ENCODE measurements at regions not wholly inside any gene's neighbourhood (a gene's known extent, or its start where the extent isn't known, plus 50 kb on each side); places are given as distances from the start of the nearest gene placed in this dataset.

GRCh38 chr2:105464325-105464724 is 65.5 kb upstream of the FHL2 start:
- H4K8ac ChIP-seq (ENCODE audit: low read depth, low read length): no peak overlapping the region
- no peak overlapping the region for H3K4me3 ChIP-seq (ENCODE audit: low read length in 2 of 2)
- H3K14ac ChIP-seq (ENCODE audit: low read length): no peak overlapping the region
- H3K4me1 ChIP-seq (ENCODE audit: control insufficient read depth in 2 of 2, insufficient read depth in 1 of 2, low read depth in 1 of 2, low read length in 2 of 2): peaks cover 1 to 10% of the 10 kb centered on the region in 2 donors
- no peak overlapping the region for H3K4me2 ChIP-seq (ENCODE audit: insufficient read depth, low read length, poor library complexity, severe bottlenecking)
- no peaks in the 10 kb centered on the region for H3K36me3 ChIP-seq (replicated peaks in 1 of 2; ENCODE audit: control insufficient read depth in 2 of 2, insufficient read depth in 2 of 2, low read length in 2 of 2)
- H3K18ac ChIP-seq (ENCODE audit: low read length): no peak overlapping the region
- no peaks in the 10 kb centered on the region for H3K9me3 ChIP-seq (replicated peaks in 1 of 2; ENCODE audit: control insufficient read depth in 2 of 2, insufficient read depth in 1 of 2, low read depth in 1 of 2, low read length in 2 of 2)
- H3K79me1 ChIP-seq (ENCODE audit: low read depth, low read length): no peaks in the 10 kb centered on the region
- no peak overlapping the region for H2AFZ ChIP-seq (ENCODE audit: low read length)
- no peak overlapping the region for H2BK120ac ChIP-seq (ENCODE audit: low read depth, low read length)
- no peaks in the 10 kb centered on the region for H3K27me3 ChIP-seq (ENCODE audit: control insufficient read depth in 3 of 3, insufficient read depth in 3 of 3, low read depth in 1 of 3, low read length in 3 of 3)
- no peak overlapping the region for H2BK12ac ChIP-seq (ENCODE audit: low read length)
- no peak overlapping the region for H3K4ac ChIP-seq (ENCODE audit: low read length)
- no peak overlapping the region for H3K9ac ChIP-seq (ENCODE audit: low read depth, low read length, poor library complexity)
- no peak for DNase-seq (ENCODE audit: low spot score)
- no peak overlapping the region for H2BK5ac ChIP-seq (ENCODE audit: low read length)
- no peak overlapping the region for H3K27ac ChIP-seq (replicated peaks; ENCODE audit: low read length)
- H3K23ac ChIP-seq (ENCODE audit: low read depth, low read length, poor library complexity): no peak overlapping the region
- no peak overlapping the region for H2BK15ac ChIP-seq (ENCODE audit: low read length)
- WGBS, 2 donors (ENCODE audit: extremely low coverage in 2 of 2, insufficient read length in 2 of 2, insufficient replicate concordance in 1 of 2): no CpG with 5 or more reads among the region's 2 CpGs
- no peak overlapping the region for H4K91ac ChIP-seq (ENCODE audit: low read depth, low read length, poor library complexity)
- H2AK5ac ChIP-seq (ENCODE audit: low read depth, low read length): no peak overlapping the region

- Histone ChIP-seq H3K18ac (ENCODE audit: low read length) (no peak overlapping the region), H2BK15ac (ENCODE audit: low read length) (no peak overlapping the region), H3K14ac (ENCODE audit: low read length) (no peak overlapping the region), H2BK12ac (ENCODE audit: low read length) (no peak overlapping the region), H3K4me1 (ENCODE audit: control insufficient read depth in 2 of 2, insufficient read depth in 1 of 2, low read depth in 1 of 2, low read length in 2 of 2) (no peaks in the 10 kb centered on the region), H4K91ac (ENCODE audit: low read depth, low read length, poor library complexity) (no peak overlapping the region), H3K27me3 (ENCODE audit: control insufficient read depth in 3 of 3, insufficient read depth in 3 of 3, low read depth in 1 of 3, low read length in 3 of 3) (no peaks in the 10 kb centered on the region), H3K4me3 (ENCODE audit: low read length in 2 of 2) (no peak overlapping the region), H3K23ac (ENCODE audit: low read depth, low read length, poor library complexity) (no peak overlapping the region), H3K9ac (ENCODE audit: low read depth, low read length, poor library complexity) (no peak overlapping the region), H2BK120ac (ENCODE audit: low read depth, low read length) (no peak overlapping the region), H3K27ac (replicated peaks; ENCODE audit: low read length) (no peak overlapping the region), H3K4me2 (ENCODE audit: insufficient read depth, low read length, poor library complexity, severe bottlenecking) (no peak overlapping the region), H2BK5ac (ENCODE audit: low read length) (no peak overlapping the region), H2AFZ (ENCODE audit: low read length) (no peak overlapping the region), H4K8ac (ENCODE audit: low read depth, low read length) (no peak overlapping the region), H3K4ac (ENCODE audit: low read length) (no peak overlapping the region), H3K9me3 (replicated peaks in 1 of 2; ENCODE audit: control insufficient read depth in 2 of 2, insufficient read depth in 1 of 2, low read depth in 1 of 2, low read length in 2 of 2) (no peaks in the 10 kb centered on the region), H2AK5ac (ENCODE audit: low read depth, low read length) (no peak overlapping the region), H3K36me3 (replicated peaks in 1 of 2; ENCODE audit: control insufficient read depth in 2 of 2, insufficient read depth in 2 of 2, low read length in 2 of 2) (no peaks in the 10 kb centered on the region), H3K79me1 (ENCODE audit: low read depth, low read length) (no peaks in the 10 kb centered on the region)
- no CpG with 5 or more reads among the region's 6 CpGs for WGBS, 2 donors (ENCODE audit: extremely low coverage in 2 of 2, insufficient read length in 2 of 2, insufficient replicate concordance in 1 of 2)
- no peak for DNase-seq (ENCODE audit: low spot score)
Observed at GRCh38 chr2:105460048-105460732, 61.3 kb upstream of the FHL2 start.

- H3K4me2 ChIP-seq (ENCODE audit: insufficient read depth, low read length, poor library complexity, severe bottlenecking): no peak overlapping the region
- no peak overlapping the region for H2BK120ac ChIP-seq (ENCODE audit: low read depth, low read length)
- no peak overlapping the region for H3K23ac ChIP-seq (ENCODE audit: low read depth, low read length, poor library complexity)
- H2AFZ ChIP-seq (ENCODE audit: low read length): no peak overlapping the region
- no peaks in the 10 kb centered on the region for H3K27me3 ChIP-seq (ENCODE audit: control insufficient read depth in 3 of 3, insufficient read depth in 3 of 3, low read depth in 1 of 3, low read length in 3 of 3)
- no peak overlapping the region for H2AK5ac ChIP-seq (ENCODE audit: low read depth, low read length)
- no peak overlapping the region for H2BK5ac ChIP-seq (ENCODE audit: low read length)
- H3K9me3 ChIP-seq (replicated peaks in 1 of 2; ENCODE audit: control insufficient read depth in 2 of 2, insufficient read depth in 1 of 2, low read depth in 1 of 2, low read length in 2 of 2): no peaks in the 10 kb centered on the region
- H2BK15ac ChIP-seq (ENCODE audit: low read length): no peak overlapping the region
- H3K36me3 ChIP-seq (replicated peaks in 1 of 2; ENCODE audit: control insufficient read depth in 2 of 2, insufficient read depth in 2 of 2, low read length in 2 of 2): no peaks in the 10 kb centered on the region
- H3K4me3 ChIP-seq (ENCODE audit: low read length in 2 of 2): no peak overlapping the region
- WGBS, 2 donors (ENCODE audit: extremely low coverage in 2 of 2, insufficient read length in 2 of 2, insufficient replicate concordance in 1 of 2): no CpG with 5 or more reads among the region's 6 CpGs
- H4K91ac ChIP-seq (ENCODE audit: low read depth, low read length, poor library complexity): no peak overlapping the region
- no peak for DNase-seq (ENCODE audit: low spot score)
- H3K9ac ChIP-seq (ENCODE audit: low read depth, low read length, poor library complexity): no peak overlapping the region
- no peak overlapping the region for H3K4ac ChIP-seq (ENCODE audit: low read length)
- no peak overlapping the region for H3K14ac ChIP-seq (ENCODE audit: low read length)
- no peaks in the 10 kb centered on the region for H3K79me1 ChIP-seq (ENCODE audit: low read depth, low read length)
- no peak overlapping the region for H4K8ac ChIP-seq (ENCODE audit: low read depth, low read length)
- H3K18ac ChIP-seq (ENCODE audit: low read length): no peak overlapping the region
- H2BK12ac ChIP-seq (ENCODE audit: low read length): no peak overlapping the region
- no peaks in the 10 kb centered on the region for H3K4me1 ChIP-seq (ENCODE audit: control insufficient read depth in 2 of 2, insufficient read depth in 1 of 2, low read depth in 1 of 2, low read length in 2 of 2)
- no peak overlapping the region for H3K27ac ChIP-seq (replicated peaks; ENCODE audit: low read length)
Observed at GRCh38 chr2:105458076-105458475, 59.2 kb upstream of the FHL2 start.

- WGBS, 2 donors (ENCODE audit: extremely low coverage in 2 of 2, insufficient read length in 2 of 2, insufficient replicate concordance in 1 of 2): no CpG with 5 or more reads among the region's 3 CpGs
- no peak overlapping the region for H3K4me2 ChIP-seq (ENCODE audit: insufficient read depth, low read length, poor library complexity, severe bottlenecking)
- no peak overlapping the region for H3K9ac ChIP-seq (ENCODE audit: low read depth, low read length, poor library complexity)
- H4K91ac ChIP-seq (ENCODE audit: low read depth, low read length, poor library complexity): no peak overlapping the region
- H2BK15ac ChIP-seq (ENCODE audit: low read length): no peak overlapping the region
- H2BK120ac ChIP-seq (ENCODE audit: low read depth, low read length): no peak overlapping the region
- no peaks in the 10 kb centered on the region for H3K36me3 ChIP-seq (replicated peaks in 1 of 2; ENCODE audit: control insufficient read depth in 2 of 2, insufficient read depth in 2 of 2, low read length in 2 of 2)
- H3K23ac ChIP-seq (ENCODE audit: low read depth, low read length, poor library complexity): no peak overlapping the region
- DNase-seq (ENCODE audit: low spot score): no peak
- no peaks in the 10 kb centered on the region for H3K79me1 ChIP-seq (ENCODE audit: low read depth, low read length)
- H3K27ac ChIP-seq (replicated peaks; ENCODE audit: low read length): no peak overlapping the region
- H4K8ac ChIP-seq (ENCODE audit: low read depth, low read length): no peak overlapping the region
- no peak overlapping the region for H3K18ac ChIP-seq (ENCODE audit: low read length)
- no peak overlapping the region for H3K14ac ChIP-seq (ENCODE audit: low read length)
- H3K9me3 ChIP-seq (replicated peaks in 1 of 2; ENCODE audit: control insufficient read depth in 2 of 2, insufficient read depth in 1 of 2, low read depth in 1 of 2, low read length in 2 of 2): no peaks in the 10 kb centered on the region
- H3K4ac ChIP-seq (ENCODE audit: low read length): no peak overlapping the region
- no peak overlapping the region for H2AFZ ChIP-seq (ENCODE audit: low read length)
- no peak overlapping the region for H3K4me3 ChIP-seq (ENCODE audit: low read length in 2 of 2)
- H3K4me1 ChIP-seq (ENCODE audit: control insufficient read depth in 2 of 2, insufficient read depth in 1 of 2, low read depth in 1 of 2, low read length in 2 of 2): no peaks in the 10 kb centered on the region
- no peak overlapping the region for H2BK5ac ChIP-seq (ENCODE audit: low read length)
- no peaks in the 10 kb centered on the region for H3K27me3 ChIP-seq (ENCODE audit: control insufficient read depth in 3 of 3, insufficient read depth in 3 of 3, low read depth in 1 of 3, low read length in 3 of 3)
- no peak overlapping the region for H2AK5ac ChIP-seq (ENCODE audit: low read depth, low read length)
- no peak overlapping the region for H2BK12ac ChIP-seq (ENCODE audit: low read length)
Observed at GRCh38 chr2:105455488-105456003, 56.7 kb upstream of the FHL2 start.
